ENCODE measurements at regions not wholly inside any gene's neighbourhood (a gene's known extent, or its start where the extent isn't known, plus 50 kb on each side); places are given as distances from the start of the nearest gene placed in this dataset.
"Not testable (repeated sequence)": the region's sequence is repeated elsewhere in the genome, so short reads cannot be mapped to it uniquely, and the experiment has no call there.

GRCh38 chr1:187734427-187734826 lies 905.7 kb downstream of the PLA2G4A start:
- peak; percentile 36 for DNase-seq

GRCh38 chr1:187744665-187745064 lies 915.9 kb downstream of the PLA2G4A start:
- no peak for DNase-seq

GRCh38 chr1:187755536-187755935 lies 926.8 kb downstream of the PLA2G4A start:
- no peak for DNase-seq

GRCh38 chr1:187756684-187757083 lies 927.9 kb downstream of the PLA2G4A start:
- not testable (repeated sequence) for DNase-seq

GRCh38 chr1:187759825-187760333 lies 931.1 kb downstream of the PLA2G4A start:
- DNase-seq = no peak

- DNase-seq = no peak
Observed at GRCh38 chr1:187762118-187762517, 933.4 kb downstream of the PLA2G4A start.

- DNase-seq = no peak
Observed at GRCh38 chr1:187763465-187763864, 934.7 kb downstream of the PLA2G4A start.

- no peak for DNase-seq
Observed at GRCh38 chr1:187763976-187764375, 935.2 kb downstream of the PLA2G4A start.

GRCh38 chr1:187771396-187771795 lies 942.6 kb downstream of the PLA2G4A start:
- DNase-seq = no peak

GRCh38 chr1:187773168-187773567 lies 944.4 kb downstream of the PLA2G4A start:
- DNase-seq = no peak

GRCh38 chr1:187787736-187788135 lies 959.0 kb downstream of the PLA2G4A start:
- DNase-seq = peak; percentile 36

GRCh38 chr1:187788718-187789117 lies 960.0 kb downstream of the PLA2G4A start:
- peak; percentile 37 for DNase-seq

GRCh38 chr1:187790724-187791123 lies 962.0 kb downstream of the PLA2G4A start:
- no peak for DNase-seq

GRCh38 chr1:187794561-187794960 lies 965.8 kb downstream of the PLA2G4A start:
- DNase-seq = no peak

- DNase-seq = no peak
Observed at GRCh38 chr1:187809549-187809948, 980.8 kb downstream of the PLA2G4A start.

GRCh38 chr1:187816646-187817045 lies 987.9 kb downstream of the PLA2G4A start:
- no peak for DNase-seq

GRCh38 chr1:187817782-187818181 lies 989.0 kb downstream of the PLA2G4A start:
- no peak for DNase-seq

GRCh38 chr1:187819086-187819485 lies 990.3 kb downstream of the PLA2G4A start:
- no peak for DNase-seq

GRCh38 chr1:187836557-187836956 lies 1007.8 kb downstream of the PLA2G4A start:
- no peak for DNase-seq

- DNase-seq = peak; percentile 88
Observed at GRCh38 chr1:187837787-187838186, 1009.0 kb downstream of the PLA2G4A start.

GRCh38 chr1:187838335-187839293 lies 1009.9 kb downstream of the PLA2G4A start:
- DNase-seq = peak; percentile 43

GRCh38 chr1:187839873-187840272 lies 1011.1 kb downstream of the PLA2G4A start:
- no peak for DNase-seq

GRCh38 chr1:187840557-187840956 lies 1011.8 kb downstream of the PLA2G4A start:
- DNase-seq = no peak

GRCh38 chr1:187842406-187843165 lies 1013.8 kb downstream of the PLA2G4A start:
- DNase-seq = peak; percentile 77

Measured in NCI-H69 (cell line).